ENCODE measurements at regions not wholly inside any gene's neighbourhood (a gene's known extent, or its start where the extent isn't known, plus 50 kb on each side); places are given as distances from the start of the nearest gene placed in this dataset.

- no peak for TF ChIP-seq CTCF (IDR thresholded peaks at IDR 0.05)
- no peak overlapping the region for H3K4me3 Mint-ChIP-seq
- DNase-seq, result no peak
- no peak overlapping the region for H3K27ac Mint-ChIP-seq
- peaks cover 56% of the 10 kb centered on the region for H3K4me1 Mint-ChIP-seq
- H3K36me3 Mint-ChIP-seq (ENCODE audit: low read depth), result peaks cover 37% of the 10 kb centered on the region
- H3K9me3 Mint-ChIP-seq, result peaks cover 27% of the 10 kb centered on the region
- H3K27me3 Mint-ChIP-seq (ENCODE audit: low read depth, poor library complexity), result peaks cover 22% of the 10 kb centered on the region
Observed at GRCh38 chr16:85180827-85181738, 68.8 kb upstream of the CIBAR2 start.

GRCh38 chr16:85181739-85182129, 69.5 kb upstream of the CIBAR2 start:
- Mint-ChIP-seq H3K36me3 (ENCODE audit: low read depth) (peaks cover 37% of the 10 kb centered on the region), H3K4me1 (peaks cover 54% of the 10 kb centered on the region), H3K9me3 (peaks cover 27% of the 10 kb centered on the region), H3K4me3 (no peak overlapping the region), H3K27me3 (ENCODE audit: low read depth, poor library complexity) (peaks cover 22% of the 10 kb centered on the region), H3K27ac (no peak overlapping the region)
- TF ChIP-seq CTCF (IDR thresholded peaks at IDR 0.05), result no peak
- no peak for DNase-seq

- H3K36me3 Mint-ChIP-seq (ENCODE audit: low read depth), result peaks cover 37% of the 10 kb centered on the region
- no peak overlapping the region for H3K27ac Mint-ChIP-seq
Observed at GRCh38 chr16:85182286-85182685, 70.0 kb upstream of the CIBAR2 start.

GRCh38 chr16:85182774-85183173, 70.5 kb upstream of the CIBAR2 start:
- H3K4me3 Mint-ChIP-seq, result no peak overlapping the region
- peaks cover 37% of the 10 kb centered on the region for H3K36me3 Mint-ChIP-seq (ENCODE audit: low read depth)
- TF ChIP-seq CTCF (IDR thresholded peaks at IDR 0.05), result no peak
- DNase-seq, result no peak
- H3K27ac Mint-ChIP-seq, result no peak overlapping the region
- peaks cover 48% of the 10 kb centered on the region for H3K4me1 Mint-ChIP-seq
- peaks cover 14% of the 10 kb centered on the region for H3K27me3 Mint-ChIP-seq (ENCODE audit: low read depth, poor library complexity)
- peaks cover 27% of the 10 kb centered on the region for H3K9me3 Mint-ChIP-seq

More at GRCh38 chr16:85182286-85182685, 70.0 kb upstream of the CIBAR2 start:
- DNase-seq, result no peak
- no peak for TF ChIP-seq CTCF (IDR thresholded peaks at IDR 0.05)
- peaks cover 27% of the 10 kb centered on the region for H3K9me3 Mint-ChIP-seq
- peaks cover 18% of the 10 kb centered on the region for H3K27me3 Mint-ChIP-seq (ENCODE audit: low read depth, poor library complexity)
- H3K4me1 Mint-ChIP-seq, result peaks cover 53% of the 10 kb centered on the region
- no peak overlapping the region for H3K4me3 Mint-ChIP-seq

GRCh38 chr16:85183564-85183963, 71.3 kb upstream of the CIBAR2 start:
- Mint-ChIP-seq H3K27me3 (ENCODE audit: low read depth, poor library complexity) (peaks cover 8% of the 10 kb centered on the region), H3K4me3 (no peak overlapping the region), H3K36me3 (ENCODE audit: low read depth) (peaks cover 37% of the 10 kb centered on the region), H3K27ac (no peak overlapping the region), H3K4me1 (peaks cover 46% of the 10 kb centered on the region), H3K9me3 (peaks cover 30% of the 10 kb centered on the region)
- no peak for DNase-seq
- TF ChIP-seq CTCF (IDR thresholded peaks at IDR 0.05), result no peak

- peaks cover 37% of the 10 kb centered on the region for H3K9me3 Mint-ChIP-seq
- H3K27me3 Mint-ChIP-seq (ENCODE audit: low read depth, poor library complexity), result peaks cover 5% of the 10 kb centered on the region
- H3K36me3 Mint-ChIP-seq (ENCODE audit: low read depth), result peaks cover 42% of the 10 kb centered on the region
- H3K27ac Mint-ChIP-seq, result no peak overlapping the region
- H3K4me3 Mint-ChIP-seq, result no peak overlapping the region
- TF ChIP-seq CTCF (IDR thresholded peaks at IDR 0.05), result no peak
- peaks cover 46% of the 10 kb centered on the region for H3K4me1 Mint-ChIP-seq
- DNase-seq, result no peak
Observed at GRCh38 chr16:85184404-85184803, 72.1 kb upstream of the CIBAR2 start.

Data from nephron progenitor cell (in vitro differentiated cells).